ENCODE measurements at regions not wholly inside any gene's neighbourhood (a gene's known extent, or its start where the extent isn't known, plus 50 kb on each side); places are given as distances from the start of the nearest gene placed in this dataset.

DNA sequence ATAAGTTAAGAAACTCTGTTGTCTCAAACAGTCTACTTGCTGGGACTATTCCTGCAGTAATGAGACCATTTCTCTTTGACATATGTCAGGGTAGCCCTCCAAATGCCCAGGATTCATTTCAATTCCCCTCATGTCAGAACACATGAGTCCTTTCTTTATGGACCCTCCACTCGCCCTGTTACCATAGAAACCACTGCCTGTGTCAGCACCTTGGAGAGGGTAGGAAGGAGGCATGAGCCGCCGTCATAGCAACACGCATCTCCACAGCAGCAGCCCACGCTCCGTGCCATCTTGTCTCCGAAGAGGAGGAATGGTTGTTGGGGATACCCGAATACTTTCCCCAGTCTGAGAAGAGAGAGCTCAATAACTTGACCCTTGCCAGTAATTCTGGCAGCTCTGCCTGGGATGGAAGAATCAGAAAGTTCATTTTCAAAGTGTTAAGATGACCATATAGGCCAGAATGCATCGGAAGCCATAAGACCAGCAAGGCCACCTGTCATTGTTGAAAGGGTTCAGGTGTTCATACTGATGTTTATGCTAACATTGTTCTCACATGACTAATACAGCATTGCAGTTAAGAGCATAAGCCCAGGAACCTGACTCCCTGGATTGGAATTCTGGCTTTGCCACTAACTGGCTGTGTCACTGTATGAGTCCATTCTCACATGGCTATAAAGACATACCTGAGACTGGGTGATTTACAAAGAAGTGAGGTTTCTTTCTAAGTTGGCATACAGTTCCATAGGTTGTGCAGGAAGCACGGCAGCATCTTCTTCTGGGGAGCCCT is 141.3 kb downstream of the ABCC12 start:
- TF ChIP-seq POLR2A (IDR thresholded peaks at IDR 0.05) = no peak
- TF ChIP-seq, protein P1, sequence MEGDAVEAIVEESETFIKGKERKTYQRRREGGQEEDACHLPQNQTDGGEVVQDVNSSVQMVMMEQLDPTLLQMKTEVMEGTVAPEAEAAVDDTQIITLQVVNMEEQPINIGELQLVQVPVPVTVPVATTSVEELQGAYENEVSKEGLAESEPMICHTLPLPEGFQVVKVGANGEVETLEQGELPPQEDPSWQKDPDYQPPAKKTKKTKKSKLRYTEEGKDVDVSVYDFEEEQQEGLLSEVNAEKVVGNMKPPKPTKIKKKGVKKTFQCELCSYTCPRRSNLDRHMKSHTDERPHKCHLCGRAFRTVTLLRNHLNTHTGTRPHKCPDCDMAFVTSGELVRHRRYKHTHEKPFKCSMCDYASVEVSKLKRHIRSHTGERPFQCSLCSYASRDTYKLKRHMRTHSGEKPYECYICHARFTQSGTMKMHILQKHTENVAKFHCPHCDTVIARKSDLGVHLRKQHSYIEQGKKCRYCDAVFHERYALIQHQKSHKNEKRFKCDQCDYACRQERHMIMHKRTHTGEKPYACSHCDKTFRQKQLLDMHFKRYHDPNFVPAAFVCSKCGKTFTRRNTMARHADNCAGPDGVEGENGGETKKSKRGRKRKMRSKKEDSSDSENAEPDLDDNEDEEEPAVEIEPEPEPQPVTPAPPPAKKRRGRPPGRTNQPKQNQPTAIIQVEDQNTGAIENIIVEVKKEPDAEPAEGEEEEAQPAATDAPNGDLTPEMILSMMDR (IDR thresholded peaks at IDR 0.05) = no peak
- WGBS, 2 donors = 75 to 77% methylated on average over 5 to 10 of the region's 10 CpGs
- no peaks in the 10 kb centered on the region for H3K36me3 ChIP-seq (replicated peaks in 1 of 2; ENCODE audit: insufficient read depth in 1 of 2, low read depth in 2 of 2)
- no peak overlapping the region for H3K27ac ChIP-seq
- no peak overlapping the region for H3K4me3 ChIP-seq
- H3K4me1 ChIP-seq = no peaks in the 10 kb centered on the region
- H3K9me3 ChIP-seq = no peaks in the 10 kb centered on the region
- no peaks in the 10 kb centered on the region for H3K27me3 ChIP-seq
- DNase-seq (no peak), ATAC-seq (no peak)
- intact Hi-C loops (cut with DNase I) = no loop called here

- no peak overlapping the region for H3K4me3 ChIP-seq
- H3K9me3 ChIP-seq = no peaks in the 10 kb centered on the region
- intact Hi-C loops (cut with DNase I) = no loop called here
- no peaks in the 10 kb centered on the region for H3K4me1 ChIP-seq
- ATAC-seq (no peak), DNase-seq (no peak)
- H3K36me3 ChIP-seq (replicated peaks in 1 of 2; ENCODE audit: insufficient read depth in 1 of 2, low read depth in 2 of 2) = no peaks in the 10 kb centered on the region
- no peaks in the 10 kb centered on the region for H3K27me3 ChIP-seq
- no peak overlapping the region for H3K27ac ChIP-seq
- WGBS, 2 donors = 60 to 63% methylated on average over 6 of the region's 6 CpGs
- TF ChIP-seq, protein P1 (IDR thresholded peaks at IDR 0.05) = no peak
- TF ChIP-seq POLR2A (IDR thresholded peaks at IDR 0.05) = no peak
These were observed 142.3 kb downstream of the ABCC12 start for GRCh38 chr16:48013491-48013901.

- Histone ChIP-seq H3K4me1 (no peaks in the 10 kb centered on the region), H3K27ac (no peak overlapping the region), H3K4me3 (no peak overlapping the region), H3K27me3 (no peaks in the 10 kb centered on the region), H3K9me3 (no peaks in the 10 kb centered on the region), H3K36me3 (replicated peaks in 1 of 2; ENCODE audit: insufficient read depth in 1 of 2, low read depth in 2 of 2) (no peaks in the 10 kb centered on the region)
- TF ChIP-seq, protein P1 (IDR thresholded peaks at IDR 0.05) = no peak
- no peak for TF ChIP-seq POLR2A (IDR thresholded peaks at IDR 0.05)
- no peak for DNase-seq
- no peak for ATAC-seq
- WGBS, 2 donors = 65 to 70% methylated on average over 9 of the region's 9 CpGs
- intact Hi-C loops (cut with DNase I) = no loop called here
These were observed 143.7 kb downstream of the ABCC12 start for GRCh38 chr16:48011878-48012658.

DNA sequence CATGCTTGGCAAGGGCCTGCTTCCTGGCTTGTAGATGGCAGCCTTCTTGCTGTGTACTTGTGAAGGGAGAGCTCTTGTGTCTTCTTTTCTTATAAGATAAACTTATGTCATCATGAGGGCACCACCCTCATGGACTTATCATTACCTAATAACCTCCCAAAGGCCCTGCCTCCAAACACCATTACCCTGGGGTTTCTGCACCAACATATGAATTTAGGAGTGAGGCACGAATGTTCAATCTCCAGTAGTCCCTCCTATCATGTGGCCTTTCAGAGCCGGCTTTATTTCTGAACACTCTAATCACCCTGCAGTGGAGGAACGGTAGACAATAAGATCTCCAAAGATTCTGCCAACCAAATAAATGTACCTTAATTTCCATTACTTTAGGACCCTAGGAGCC is 144.3 kb downstream of the ABCC12 start:
- Histone ChIP-seq H3K4me1 (no peaks in the 10 kb centered on the region), H3K27ac (no peak overlapping the region), H3K4me3 (no peak overlapping the region), H3K27me3 (no peaks in the 10 kb centered on the region), H3K9me3 (no peaks in the 10 kb centered on the region), H3K36me3 (replicated peaks in 1 of 2; ENCODE audit: insufficient read depth in 1 of 2, low read depth in 2 of 2) (no peaks in the 10 kb centered on the region)
- DNase-seq = no peak
- intact Hi-C loops (cut with DNase I) = no loop called here
- TF ChIP-seq, protein P1 (IDR thresholded peaks at IDR 0.05) = no peak
- no peak for TF ChIP-seq POLR2A (IDR thresholded peaks at IDR 0.05)
- no peak for ATAC-seq
- 69 to 72% methylated on average over 3 of the region's 3 CpGs for WGBS, 2 donors

All from body of pancreas (tissue), 4 donors.